H1 (cell line): ENCODE measurements at regions not wholly inside any gene's neighbourhood (a gene's known extent, or its start where the extent isn't known, plus 50 kb on each side); places are given as distances from the start of the nearest gene placed in this dataset.
"Not testable (repeated sequence)": the region's sequence is repeated elsewhere in the genome, so short reads cannot be mapped to it uniquely, and the experiment has no call there.

ENCODE experiments used
- CTCF ChIA-PET: fragments of 300-600 bp; sonication (Branson Sonifier 250); formaldehyde crosslinking; loops from one replicate; lab custom pipeline; 2021; ENCODE audit not compliant: partially characterized antibody; lab: Charles Lee
- POLR2A ChIA-PET: fragments of 300-600 bp; sonication (Branson Sonifier 250); formaldehyde crosslinking; loops from one replicate; lab custom pipeline; 2021; ENCODE audit warnings: inconsistent platforms; ENCODE audit not compliant: partially characterized antibody; lab: Charles Lee
- DNase-seq, 2 experiments: peaks; one replicate each; pipeline versions ENCODE4 v3.0.0 to v3.0.0-alpha.2; 2010 to 2022; ENCODE audit warnings: low spot score in 2 of 2, low read depth in 1 of 2, mixed read lengths in 1 of 2
- FAIRE-seq: peaks from 2 replicates; lab custom pipeline; 2011; peaks lifted over from hg19 to GRCh38; lab: Jason Lieb, UNC
- H2AFZ ChIP-seq: 2 replicates; pipeline ENCODE4 v1.8.1; 2012; ENCODE audit warnings: low read length, inconsistent platforms
- H2AK5ac ChIP-seq: 2 replicates; pipeline ENCODE4 v1.6.1; 2013; ENCODE audit warnings: low read depth, low read length
- H2BK120ac ChIP-seq: replicated peaks from 2 replicates; pipeline ENCODE3; 2013; ENCODE audit warnings: low read depth, low read length, inconsistent platforms
- H2BK12ac ChIP-seq: 2 replicates; pipeline ENCODE4 v1.6.1; 2013; ENCODE audit warnings: low read depth, low read length
- H2BK15ac ChIP-seq: 2 replicates; pipeline ENCODE4 v1.6.1; 2013; ENCODE audit warnings: low read length
- H2BK20ac ChIP-seq: 2 replicates; pipeline ENCODE4 v1.6.1; 2013; ENCODE audit warnings: low read length
- H2BK5ac ChIP-seq: 2 replicates; pipeline ENCODE4 v1.6.1; 2013; ENCODE audit warnings: low read depth, low read length
- H3K14ac ChIP-seq: 2 replicates; pipeline ENCODE4 v1.6.1; 2013; ENCODE audit warnings: inconsistent platforms; ENCODE audit not compliant: insufficient read length
- H3K18ac ChIP-seq: 2 replicates; pipeline ENCODE4 v1.6.1; 2013; ENCODE audit warnings: low read length; ENCODE audit errors: extremely low read depth
- H3K23ac ChIP-seq: 2 replicates; pipeline ENCODE4 v1.6.1; 2013; ENCODE audit warnings: inconsistent platforms; ENCODE audit not compliant: insufficient read length
- H3K23me2 ChIP-seq: 2 replicates; pipeline ENCODE4 v1.6.1; 2013; ENCODE audit warnings: low read depth, low read length
- H3K27ac ChIP-seq: 2 replicates; pipeline ENCODE4 v1.6.1; 2011; ENCODE audit warnings: low read depth, low read length, inconsistent platforms
- H3K27me3 ChIP-seq, 4 experiments: replicated peaks in 1 of 4; 1 replicate in 1 of 4; 2 replicates in 3 of 4; pipeline versions ENCODE4 v1.6.1 to v1.8.1; 2011 to 2013; ENCODE audit warnings: low read length in 3 of 4, mild to moderate bottlenecking in 3 of 4, inconsistent platforms in 2 of 4, mixed read lengths in 2 of 4, moderate library complexity in 1 of 4; ENCODE audit not compliant: control insufficient read depth in 3 of 4, insufficient read depth in 3 of 4; ENCODE audit errors: extremely low read depth in 1 of 4
- H3K36me3 ChIP-seq, 4 experiments: 2 replicates each; pipeline versions ENCODE4 v1.6.1 to v1.8.1; 2011 to 2013; ENCODE audit warnings: mild to moderate bottlenecking in 4 of 4, low read length in 3 of 4, moderate library complexity in 2 of 4, control low read depth in 1 of 4, inconsistent platforms in 1 of 4; ENCODE audit not compliant: insufficient read depth in 4 of 4, control insufficient read depth in 2 of 4
- H3K4ac ChIP-seq: replicated peaks from 2 replicates; pipeline ENCODE3; 2013; ENCODE audit warnings: low read length, low read depth, mixed read lengths, inconsistent platforms; ENCODE audit not compliant: insufficient read length
- H3K4me1 ChIP-seq, 4 experiments: replicated peaks in 1 of 4; 1 replicate in 1 of 4; 2 replicates in 3 of 4; pipeline versions ENCODE4 v1.6.1 to v1.8.1; 2011 to 2013; ENCODE audit warnings: low read length in 3 of 4, inconsistent platforms in 2 of 4, mixed read lengths in 1 of 4; ENCODE audit not compliant: insufficient read depth in 4 of 4, control insufficient read depth in 3 of 4
- H3K4me2 ChIP-seq, 2 experiments: 2 replicates each; pipeline versions ENCODE4 v1.6.1 to v1.8.1; 2011 to 2013; ENCODE audit warnings: low read depth in 2 of 2, low read length in 2 of 2, control low read depth in 1 of 2, inconsistent platforms in 1 of 2, mild to moderate bottlenecking in 1 of 2; ENCODE audit not compliant: insufficient read depth in 1 of 2
- H3K4me3 ChIP-seq, 4 experiments: fragments of 200-600, 300-600 bp in 1 of 4; sonication (generic), shearing (Covaris generic), sonication (Bioruptor Twin) in 1 of 4; 2 replicates each; pipeline versions ENCODE4 v1.5.1 to v1.8.1; 2011 to 2016; ENCODE audit warnings: low read length in 4 of 4, low read depth in 3 of 4, control low read depth in 2 of 4, inconsistent platforms in 2 of 4, mild to moderate bottlenecking in 2 of 4, mixed read lengths in 1 of 4, moderate library complexity in 1 of 4; ENCODE audit not compliant: insufficient read depth in 2 of 4; ENCODE audit errors: extremely low read depth in 1 of 4
- H3K56ac ChIP-seq: replicated peaks from 2 replicates; pipeline ENCODE3; 2013; ENCODE audit warnings: low read depth, mild to moderate bottlenecking, mixed read lengths, low read length, inconsistent platforms; ENCODE audit not compliant: insufficient read length
- H3K79me1 ChIP-seq: 2 replicates; pipeline ENCODE4 v1.6.1; 2013; ENCODE audit warnings: low read depth, low read length, control low read depth
- H3K79me2 ChIP-seq, 2 experiments: 2 replicates each; pipeline versions ENCODE4 v1.6.1 to v1.8.1; 2012 to 2013; ENCODE audit warnings: low read length in 2 of 2, mild to moderate bottlenecking in 2 of 2, inconsistent platforms in 1 of 2; ENCODE audit not compliant: insufficient read depth in 2 of 2, control insufficient read depth in 1 of 2
- H3K9ac ChIP-seq, 4 experiments: replicated peaks in 1 of 4; 1 replicate in 1 of 4; 2 replicates in 3 of 4; pipeline versions ENCODE4 v1.6.1 to v1.8.1; 2011 to 2013; ENCODE audit warnings: low read depth in 3 of 4, low read length in 3 of 4, control low read depth in 2 of 4, mild to moderate bottlenecking in 2 of 4, moderate library complexity in 2 of 4, inconsistent platforms in 1 of 4; ENCODE audit errors: extremely low read depth in 1 of 4
- H3K9me3 ChIP-seq, 2 experiments: 2 replicates each; pipeline versions ENCODE4 v1.6.1 to v1.8.1; 2012 to 2013; ENCODE audit warnings: mild to moderate bottlenecking in 2 of 2, moderate library complexity in 2 of 2, control low read depth in 1 of 2, inconsistent platforms in 1 of 2, low read depth in 1 of 2, low read length in 1 of 2, mixed read lengths in 1 of 2; ENCODE audit not compliant: insufficient read depth in 2 of 2
- H4K20me1 ChIP-seq, 2 experiments: replicated peaks in 1 of 2; 2 replicates each; pipeline versions ENCODE3 to v1.8.1; 2011 to 2013; ENCODE audit warnings: inconsistent platforms in 2 of 2, low read length in 2 of 2, mild to moderate bottlenecking in 1 of 2; ENCODE audit not compliant: insufficient read depth in 2 of 2, control insufficient read depth in 1 of 2
- H4K5ac ChIP-seq: 2 replicates; pipeline ENCODE4 v1.6.1; 2013; ENCODE audit warnings: low read length, low read depth, mixed read lengths, inconsistent platforms; ENCODE audit not compliant: insufficient read length
- H4K8ac ChIP-seq: 2 replicates; pipeline ENCODE4 v1.8.0; 2013; ENCODE audit warnings: mild to moderate bottlenecking, moderate library complexity, low read length, inconsistent platforms; ENCODE audit not compliant: insufficient read depth; ENCODE audit errors: extremely low read depth
- H4K91ac ChIP-seq: replicated peaks from 2 replicates; pipeline ENCODE3; 2013; ENCODE audit warnings: low read length, mixed read lengths, inconsistent platforms; ENCODE audit not compliant: insufficient read length
- WGBS, 2 experiments: shearing (Covaris generic) in 1 of 2; methylation state at CpG; one replicate each; pipeline versions ENCODE4 v1.1.6 to v1.1.7; 2013 to 2015; ENCODE audit warnings: low lambda C conversion rate in 2 of 2, mixed read lengths in 2 of 2, inconsistent platforms in 1 of 2, low coverage in 1 of 2, missing lambda C conversion rate in 1 of 2; ENCODE audit not compliant: insufficient replicate concordance in 2 of 2, insufficient coverage in 1 of 2, insufficient read length in 1 of 2; ENCODE audit errors: extremely low coverage in 1 of 2, missing lambda C conversion rate in 1 of 2; 5-methylcytosine and 5-hydroxymethylcytosine counted together

DNA sequence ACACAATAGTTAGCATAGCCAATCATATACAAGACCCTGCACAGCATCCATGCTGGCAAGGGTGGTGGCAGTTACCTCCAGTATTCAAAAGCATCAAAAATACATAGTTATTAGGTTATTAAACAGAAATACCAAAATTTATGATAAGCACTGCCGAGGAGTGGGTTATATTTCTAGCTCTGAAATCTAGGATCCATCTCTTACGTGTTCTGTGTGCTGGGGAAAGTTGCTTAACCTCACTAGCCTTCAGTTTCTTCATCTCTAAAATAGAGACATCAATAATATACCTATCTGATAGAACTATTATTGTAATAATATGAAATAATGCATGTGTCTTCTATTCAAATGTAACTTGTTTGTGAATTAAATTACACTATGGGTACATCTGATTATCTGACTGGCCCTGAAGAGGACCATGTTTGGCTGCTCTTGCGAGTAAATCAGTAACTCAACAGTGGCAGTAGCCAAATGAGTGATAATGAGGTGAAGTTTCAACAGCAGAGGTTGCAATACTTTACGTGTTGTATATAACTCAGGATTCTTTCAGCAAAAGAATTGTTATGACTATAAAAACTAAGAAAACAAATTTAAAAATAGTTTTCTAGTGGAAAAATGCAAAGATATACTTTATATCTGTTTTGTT is 93.5 kb upstream of the RGPD2 start:
- H3K23ac ChIP-seq, H4K91ac ChIP-seq, H3K4me1 ChIP-seq, H3K27me3 ChIP-seq, H3K9ac ChIP-seq, H3K36me3 ChIP-seq, H3K4ac ChIP-seq, H3K18ac ChIP-seq, CTCF ChIA-PET, H2BK20ac ChIP-seq, H2BK15ac ChIP-seq, DNase-seq, H3K79me2 ChIP-seq, H3K14ac ChIP-seq, H2BK12ac ChIP-seq, H4K20me1 ChIP-seq, H2AFZ ChIP-seq, H3K79me1 ChIP-seq, H3K9me3 ChIP-seq, H3K4me3 ChIP-seq, H2BK5ac ChIP-seq, H3K4me2 ChIP-seq, H4K5ac ChIP-seq, H3K23me2 ChIP-seq, H2BK120ac ChIP-seq, H3K27ac ChIP-seq, H4K8ac ChIP-seq, H3K56ac ChIP-seq, H2AK5ac ChIP-seq, POLR2A ChIA-PET, FAIRE-seq: not testable (repeated sequence)
- 84% methylated on average over 4 of the region's 4 CpGs; no CpG with 5 or more reads in 1 of the 2 experiments for WGBS, 2 experiments

DNA sequence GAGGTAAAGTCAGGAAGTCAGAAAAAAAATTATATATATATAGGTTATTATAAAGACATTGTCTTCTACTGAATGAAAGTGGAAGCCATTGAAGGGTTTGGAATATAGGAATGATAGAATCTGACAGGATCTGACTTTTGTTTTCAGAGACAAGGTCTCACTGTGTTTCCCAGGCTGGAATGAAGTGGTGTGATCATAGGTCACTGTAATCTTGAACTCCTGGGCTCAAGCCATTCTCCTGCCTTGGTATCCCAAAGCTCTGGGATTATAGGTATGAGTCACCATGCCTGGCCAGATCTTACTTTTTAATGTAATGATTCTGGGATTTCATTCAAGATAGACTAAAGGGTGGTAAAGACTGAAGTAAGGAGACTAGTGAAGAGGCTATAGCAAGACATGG is 91.6 kb upstream of the RGPD2 start:
- H2BK12ac ChIP-seq, H3K27me3 ChIP-seq, H3K4me3 ChIP-seq, H3K79me1 ChIP-seq, H3K4me1 ChIP-seq, H2BK15ac ChIP-seq, H3K27ac ChIP-seq, H4K91ac ChIP-seq, CTCF ChIA-PET, H2AFZ ChIP-seq, H3K23me2 ChIP-seq, H3K18ac ChIP-seq, H3K14ac ChIP-seq, H3K4ac ChIP-seq, H3K23ac ChIP-seq, H2BK20ac ChIP-seq, H4K8ac ChIP-seq, H3K79me2 ChIP-seq, FAIRE-seq, H4K20me1 ChIP-seq, H3K9ac ChIP-seq, H4K5ac ChIP-seq, POLR2A ChIA-PET, H3K9me3 ChIP-seq, H3K56ac ChIP-seq, H2AK5ac ChIP-seq, H2BK120ac ChIP-seq, H3K36me3 ChIP-seq, DNase-seq, H3K4me2 ChIP-seq, H2BK5ac ChIP-seq: not testable (repeated sequence)
